Heart left ventricle (tissue), 16 donors: ENCODE measurements at regions not wholly inside any gene's neighbourhood (a gene's known extent, or its start where the extent isn't known, plus 50 kb on each side); places are given as distances from the start of the nearest gene placed in this dataset.

Experiments used
- ATAC-seq, 4 donors: fragments of 200-7000 bp; cut with Tn5 transposase; one replicate each; pipeline ENCODE4 v1.9.1; 2020 to 2022; ENCODE audit warnings: moderate library complexity in 4 of 4, mild to moderate bottlenecking in 3 of 4, moderate number of reproducible peaks in 1 of 4
- DNase-seq, 5 donors: peaks; one replicate each; pipeline ENCODE4 v3.0.0-alpha.2; 2020
- H3K27ac ChIP-seq, 12 donors: fragments of 200-600 bp; sonication (generic) in 4 of 12; one replicate each; pipeline versions ENCODE4 v1.5.0 to v1.8.0; 2016 to 2022; ENCODE audit warnings: mild to moderate bottlenecking in 2 of 12
- H3K27me3 ChIP-seq, 9 donors: fragments of 200-600 bp; sonication (generic) in 2 of 9; one replicate each; pipeline versions ENCODE4 v1.5.1 to v1.8.0; 2016 to 2022; ENCODE audit warnings: mild to moderate bottlenecking in 3 of 9
- H3K36me3 ChIP-seq, 9 donors: fragments of 200-600 bp; sonication (generic) in 2 of 9; one replicate each; pipeline versions ENCODE4 v1.5.0 to v1.8.0; 2018 to 2022; ENCODE audit warnings: mild to moderate bottlenecking in 2 of 9
- H3K4me1 ChIP-seq, 12 donors: fragments of 200-600 bp; sonication (generic) in 4 of 12; one replicate each; pipeline versions ENCODE4 v1.5.0 to v1.8.0; 2016 to 2022; ENCODE audit warnings: mild to moderate bottlenecking in 3 of 12
- H3K4me3 ChIP-seq, 12 donors: fragments of 200-600 bp; sonication (generic) in 4 of 12; one replicate each; pipeline versions ENCODE4 v1.5.0 to v1.8.0; 2017 to 2022; ENCODE audit warnings: mild to moderate bottlenecking in 9 of 12, moderate library complexity in 4 of 12
- H3K9me3 ChIP-seq, 12 donors: fragments of 200-600 bp; sonication (generic) in 4 of 12; one replicate each; pipeline versions ENCODE4 v1.5.0 to v1.8.0; 2016 to 2022; ENCODE audit warnings: mild to moderate bottlenecking in 1 of 12
- CTCF ChIP-seq, 12 donors: fragments of 200-600 bp; sonication (generic) in 4 of 12; IDR thresholded peaks; one replicate each; pipeline versions ENCODE4 v1.5.0 to v1.8.0; 2018 to 2022; ENCODE audit warnings: antibody characterized with exemption in 12 of 12, mild to moderate bottlenecking in 5 of 12
- POLR2A ChIP-seq, 2 donors: fragments of 450-650 bp; IDR thresholded peaks; one replicate each; pipeline ENCODE4 v1.6.1; 2017; ENCODE audit warnings: antibody characterized with exemption in 2 of 2, mild to moderate bottlenecking in 2 of 2, moderate library complexity in 2 of 2
- WGBS, 4 donors: extraction: QIAGEN DNeasy Blood & Tissue Kit in 2 of 4; methylation state at CpG; one replicate each; pipeline versions ENCODE4 v1.1.5 to v1.1.7; 2013 to 2018; 5-methylcytosine and 5-hydroxymethylcytosine counted together
- intact Hi-C, 10 donors: fragments of 100-400 bp; cut with DNase I; formaldehyde crosslinking; loops; one replicate each; pipeline versions ENCODE4 v1.11.1 to v1.14.2; 2022
- donor health status: ischemic (EF 13 %, LVEDD 7.1; RV severe dilation, severe dysfunction).
- donor health status: healthy with polysubstance abuse.
- donor health status: DM: no; HTN: yes; CAD: no.
- donor health status: DM: no; HTN: no; CAD: no.
- donor health status: ischemic (EF 25% LVEDD 6.9; RV normal size, moderate dysfunction).
- donor health status: ischemic (EF 25% LVEDD 5.7; RV mildly dilated, moderate dysfunction).
- donor health status: healthy.
- donor health status: DM: yes; HTN: yes; CAD: no.
- donor health status: ischemic (EF 35%, LVEDD 5.7; RV mildly dilated, moderate dysfunction).
- donor health status: nonischemic (EF 11% LVEDD 7.7; RV severe dilation, severe dysfunction).
- donor health status: DM: yes; HTN: yes; CAD: no.
- donor health status: PGD.
- donor health status: ischemic (EF 29% LVEDD 5.4; RV normal size, mild dysfunction).
- donor health status: nonischemic (EF 23%, LVEDD 6.1; RV moderate dilation, normal function).

GRCh38 chr1:99456536-99456935, 189.4 kb upstream of the PALMD start:
- 74 to 85% (median 80%) methylated on average over 5 of the region's 5 CpGs for WGBS, 4 donors
- TF ChIP-seq POLR2A (IDR thresholded peaks at IDR 0.05) (no peak), CTCF (IDR thresholded peaks at IDR 0.05) (no peak)
- intact Hi-C loops, result no loop called here
- ATAC-seq, result no peak
- Histone ChIP-seq H3K4me1 (no peaks in the 10 kb centered on the region), H3K27me3 (no peaks in the 10 kb centered on the region), H3K27ac (no peak overlapping the region), H3K4me3 (no peak overlapping the region), H3K36me3 (no peaks in the 10 kb centered on the region), H3K9me3 (no peaks in the 10 kb centered on the region)
- no peak for DNase-seq

GRCh38 chr1:99457381-99458165, 188.3 kb upstream of the PALMD start:
- Histone ChIP-seq H3K9me3 (no peaks in the 10 kb centered on the region), H3K27me3 (no peaks in the 10 kb centered on the region), H3K36me3 (no peaks in the 10 kb centered on the region), H3K4me3 (no peak overlapping the region), H3K27ac (no peak overlapping the region), H3K4me1 (no peaks in the 10 kb centered on the region)
- 51 to 74% (median 62%) methylated on average over 4 of the region's 4 CpGs for WGBS, 4 donors
- DNase-seq, result no peak
- ATAC-seq, result no peak
- TF ChIP-seq POLR2A (IDR thresholded peaks at IDR 0.05) (no peak), CTCF (IDR thresholded peaks at IDR 0.05) (no peak)
- intact Hi-C loops, result no loop called here

- Histone ChIP-seq H3K4me1 (no peaks in the 10 kb centered on the region), H3K27me3 (no peaks in the 10 kb centered on the region), H3K36me3 (no peaks in the 10 kb centered on the region), H3K9me3 (no peaks in the 10 kb centered on the region), H3K27ac (no peak overlapping the region), H3K4me3 (no peak overlapping the region)
- DNase-seq (no peak), ATAC-seq (no peak)
- intact Hi-C loops, result no loop called here
- WGBS, 4 donors, result 94 to 100% (median 96%) methylated on average over 2 of the region's 2 CpGs
- TF ChIP-seq CTCF (IDR thresholded peaks at IDR 0.05) (no peak), POLR2A (IDR thresholded peaks at IDR 0.05) (no peak)
Measured at GRCh38 chr1:99461499-99461898, 184.4 kb upstream of the PALMD start.

- peaks cover 0 to 5% (median 0%) of the 10 kb centered on the region in 12 donors for H3K4me1 ChIP-seq
- no peak overlapping the region for H3K4me3 ChIP-seq
- TF ChIP-seq POLR2A (IDR thresholded peaks at IDR 0.05) (no peak), CTCF (IDR thresholded peaks at IDR 0.05) (no peak)
- ATAC-seq (no peak), DNase-seq (no peak)
- intact Hi-C loops, result no loop called here
- 96 to 100% (median 100%) methylated on average over 1 of the region's 1 CpG; no CpG with 5 or more reads in 1 of the 4 donors for WGBS, 4 donors
- H3K9me3 ChIP-seq, result no peaks in the 10 kb centered on the region
- no peaks in the 10 kb centered on the region for H3K27me3 ChIP-seq
- no peak overlapping the region for H3K27ac ChIP-seq
- H3K36me3 ChIP-seq, result no peaks in the 10 kb centered on the region
Measured at GRCh38 chr1:99464738-99465137, 181.2 kb upstream of the PALMD start.
